ENCODE measurements at regions not wholly inside any gene's neighbourhood (a gene's known extent, or its start where the extent isn't known, plus 50 kb on each side); places are given as distances from the start of the nearest gene placed in this dataset.

- Histone ChIP-seq H2BK120ac (ENCODE audit: low read depth, low read length, poor library complexity, severe bottlenecking) (no peak overlapping the region), H3K27ac (ENCODE audit: insufficient read length, low read depth, low read length) (no peak overlapping the region), H3K9me3 (ENCODE audit: control insufficient read depth, low read depth, low read length) (no peaks in the 10 kb centered on the region), H2BK5ac (ENCODE audit: insufficient read length, low read length) (no peak overlapping the region), H3K14ac (ENCODE audit: insufficient read depth, low read length) (no peak overlapping the region), H4K5ac (ENCODE audit: insufficient read length, low read depth, low read length) (no peak overlapping the region), H4K20me1 (ENCODE audit: control insufficient read depth, insufficient read depth, insufficient read length) (no peaks in the 10 kb centered on the region), H4K91ac (ENCODE audit: insufficient read length, low read depth, low read length) (no peak overlapping the region), H2BK12ac (ENCODE audit: insufficient read length, low read depth, low read length) (no peak overlapping the region), H4K8ac (replicated peaks; ENCODE audit: insufficient read length, low read depth, low read length) (no peak overlapping the region), H3K23ac (ENCODE audit: insufficient read length, low read depth, low read length) (no peak overlapping the region), H2AFZ (ENCODE audit: low read length) (no peak overlapping the region), H3K79me1 (ENCODE audit: insufficient read depth, low read depth, low read length, poor library complexity, severe bottlenecking) (no peaks in the 10 kb centered on the region), H3K4ac (ENCODE audit: low read depth, low read length) (no peak overlapping the region), H2BK20ac (ENCODE audit: low read depth, low read length, poor library complexity, severe bottlenecking) (no peak overlapping the region), H3K56ac (ENCODE audit: insufficient read length, low read depth, low read length) (no peak overlapping the region), H2BK15ac (ENCODE audit: low read depth, low read length) (no peak overlapping the region), H3K9ac (ENCODE audit: extremely low read depth, insufficient read length, low read length) (no peak overlapping the region), H3K27me3 (ENCODE audit: insufficient read depth, low read length) (no peaks in the 10 kb centered on the region), H3K18ac (ENCODE audit: insufficient read length, low read depth, low read length) (no peak overlapping the region), H3K79me2 (ENCODE audit: insufficient read depth, low read length) (no peaks in the 10 kb centered on the region), H3K4me2 (ENCODE audit: insufficient read depth, insufficient read length, low read length) (no peak overlapping the region), H2AK5ac (ENCODE audit: insufficient read length, low read length) (no peak overlapping the region), H3T11ph (ENCODE audit: low read length) (no peak overlapping the region), H3K4me1 (ENCODE audit: insufficient read depth, low read length) (no peaks in the 10 kb centered on the region), H3K23me2 (ENCODE audit: insufficient read length, low read depth, low read length, poor library complexity, severe bottlenecking) (no peaks in the 10 kb centered on the region)
- WGBS (ENCODE audit: extremely low coverage, insufficient read length, low lambda C conversion rate): no CpG with 5 or more reads among the region's 1 CpG
- Mint-ChIP-seq H3K27me3 (ENCODE audit: low read depth) (no peaks in the 10 kb centered on the region; the same call in 1 of the 2 replicates), H3K4me1 (no peaks in the 10 kb centered on the region), H3K4me3 (no peak overlapping the region), H3K36me3 (ENCODE audit: insufficient read depth in 1 of 3, low read depth in 3 of 3) (peaks cover 0 to 14% (median 0%) of the 10 kb centered on the region in 3 experiments; a peak in 4 of 7 replicates), H3K9me3 (peaks cover 7 to 13% of the 10 kb centered on the region in 2 experiments; a peak in 4 of 5 replicates), H3K27ac (no peak overlapping the region)
- no peak for DNase-seq
- no peak for TF ChIP-seq CTCF (conservative IDR thresholded peaks at IDR 0.05)
Observed at GRCh38 chr12:116395396-116395795, 117.9 kb upstream of the MED13L start.
